ENCODE measurements at regions not wholly inside any gene's neighbourhood (a gene's known extent, or its start where the extent isn't known, plus 50 kb on each side); places are given as distances from the start of the nearest gene placed in this dataset.

GRCh38 chr5:23217159-23217558, 290.2 kb upstream of the PRDM9 start:
- Mint-ChIP-seq H3K27me3 (ENCODE audit: low read depth) (no peaks in the 10 kb centered on the region), H3K9me3 (no peaks in the 10 kb centered on the region; a peak in 1 of 5 replicates), H3K36me3 (ENCODE audit: insufficient read depth in 1 of 3, low read depth in 3 of 3) (no peaks in the 10 kb centered on the region; a peak in 1 of 7 replicates), H3K27ac (no peak overlapping the region), H3K4me1 (peaks cover 9 to 10% of the 10 kb centered on the region in 2 experiments), H3K4me3 (no peak overlapping the region)
- Histone ChIP-seq H3K27me3 (ENCODE audit: insufficient read depth, low read length) (no peaks in the 10 kb centered on the region), H2AFZ (ENCODE audit: low read length) (no peak overlapping the region), H3K23me2 (ENCODE audit: insufficient read length, low read depth, low read length, poor library complexity, severe bottlenecking) (no peaks in the 10 kb centered on the region), H4K8ac (replicated peaks; ENCODE audit: insufficient read length, low read depth, low read length) (no peak overlapping the region), H4K5ac (ENCODE audit: insufficient read length, low read depth, low read length) (no peak overlapping the region), H4K91ac (ENCODE audit: insufficient read length, low read depth, low read length) (no peak overlapping the region), H3K9me3 (ENCODE audit: control insufficient read depth, low read depth, low read length) (no peaks in the 10 kb centered on the region), H2BK20ac (ENCODE audit: low read depth, low read length, poor library complexity, severe bottlenecking) (no peak overlapping the region), H3K4ac (ENCODE audit: low read depth, low read length) (no peak overlapping the region), H3K79me2 (ENCODE audit: insufficient read depth, low read length) (no peaks in the 10 kb centered on the region), H3K23ac (ENCODE audit: insufficient read length, low read depth, low read length) (no peak overlapping the region), H3K4me1 (ENCODE audit: insufficient read depth, low read length) (0 out of 2 replicates have a peak, but pooled peaks cover 3% of the 10 kb centered on the region), H2AK5ac (ENCODE audit: insufficient read length, low read length) (no peak overlapping the region), H2BK12ac (ENCODE audit: insufficient read length, low read depth, low read length) (no peak overlapping the region), H3K79me1 (ENCODE audit: insufficient read depth, low read depth, low read length, poor library complexity, severe bottlenecking) (no peaks in the 10 kb centered on the region), H3K14ac (ENCODE audit: insufficient read depth, low read length) (no peak overlapping the region), H3K4me2 (ENCODE audit: insufficient read depth, insufficient read length, low read length) (no peak overlapping the region), H4K20me1 (ENCODE audit: control insufficient read depth, insufficient read depth, insufficient read length) (no peaks in the 10 kb centered on the region), H3T11ph (ENCODE audit: low read length) (no peak overlapping the region), H2BK5ac (ENCODE audit: insufficient read length, low read length) (no peak overlapping the region), H2BK120ac (ENCODE audit: low read depth, low read length, poor library complexity, severe bottlenecking) (no peak overlapping the region), H3K9ac (ENCODE audit: extremely low read depth, insufficient read length, low read length) (no peak overlapping the region), H3K27ac (ENCODE audit: insufficient read length, low read depth, low read length) (no peak overlapping the region), H2BK15ac (ENCODE audit: low read depth, low read length) (no peak overlapping the region), H3K56ac (ENCODE audit: insufficient read length, low read depth, low read length) (no peak overlapping the region), H3K18ac (ENCODE audit: insufficient read length, low read depth, low read length) (no peak overlapping the region)
- no peak for DNase-seq
- WGBS (ENCODE audit: extremely low coverage, insufficient read length, low lambda C conversion rate), result no CpG with 5 or more reads among the region's 1 CpG
- TF ChIP-seq, protein P1, sequence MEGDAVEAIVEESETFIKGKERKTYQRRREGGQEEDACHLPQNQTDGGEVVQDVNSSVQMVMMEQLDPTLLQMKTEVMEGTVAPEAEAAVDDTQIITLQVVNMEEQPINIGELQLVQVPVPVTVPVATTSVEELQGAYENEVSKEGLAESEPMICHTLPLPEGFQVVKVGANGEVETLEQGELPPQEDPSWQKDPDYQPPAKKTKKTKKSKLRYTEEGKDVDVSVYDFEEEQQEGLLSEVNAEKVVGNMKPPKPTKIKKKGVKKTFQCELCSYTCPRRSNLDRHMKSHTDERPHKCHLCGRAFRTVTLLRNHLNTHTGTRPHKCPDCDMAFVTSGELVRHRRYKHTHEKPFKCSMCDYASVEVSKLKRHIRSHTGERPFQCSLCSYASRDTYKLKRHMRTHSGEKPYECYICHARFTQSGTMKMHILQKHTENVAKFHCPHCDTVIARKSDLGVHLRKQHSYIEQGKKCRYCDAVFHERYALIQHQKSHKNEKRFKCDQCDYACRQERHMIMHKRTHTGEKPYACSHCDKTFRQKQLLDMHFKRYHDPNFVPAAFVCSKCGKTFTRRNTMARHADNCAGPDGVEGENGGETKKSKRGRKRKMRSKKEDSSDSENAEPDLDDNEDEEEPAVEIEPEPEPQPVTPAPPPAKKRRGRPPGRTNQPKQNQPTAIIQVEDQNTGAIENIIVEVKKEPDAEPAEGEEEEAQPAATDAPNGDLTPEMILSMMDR (conservative IDR thresholded peaks at IDR 0.05), result no peak

All from H9 (cell line).